ENCODE measurements at regions not wholly inside any gene's neighbourhood (a gene's known extent, or its start where the extent isn't known, plus 50 kb on each side); places are given as distances from the start of the nearest gene placed in this dataset.
"Not testable (repeated sequence)": the region's sequence is repeated elsewhere in the genome, so short reads cannot be mapped to it uniquely, and the experiment has no call there.

DNA sequence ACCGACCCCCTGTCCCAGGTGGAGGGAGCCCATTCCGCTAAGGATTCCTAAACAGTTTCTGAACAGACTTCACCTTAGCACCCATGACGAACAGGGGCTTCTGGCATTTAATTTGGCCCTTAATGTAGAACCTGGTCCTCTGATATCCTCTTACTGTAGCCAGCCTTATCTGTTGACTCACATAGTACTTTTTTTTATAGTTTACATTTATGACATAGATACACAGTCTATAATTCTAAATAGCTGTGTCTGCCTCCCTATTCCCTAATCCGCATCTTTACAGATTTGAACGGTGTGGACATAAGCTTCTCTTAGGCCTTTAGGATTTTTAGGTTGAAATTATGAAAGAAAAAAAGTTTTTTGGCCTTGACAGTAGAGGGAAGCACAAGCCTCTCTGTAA is 104.9 kb downstream of the TBC1D26 start:
- H3K79me2 ChIP-seq (ENCODE audit: control insufficient read depth, insufficient read depth, low read length); H3K36me3 ChIP-seq (replicated peaks in 1 of 2; ENCODE audit: control extremely low read depth in 1 of 2, control insufficient read depth in 1 of 2, extremely low read depth in 1 of 2, insufficient read depth in 2 of 2, low read length in 1 of 2); H3K27me3 Mint-ChIP-seq; H3K9me3 ChIP-seq (ENCODE audit: control extremely low read depth in 1 of 3, control insufficient read depth in 2 of 3, insufficient read depth in 1 of 3, low read length in 2 of 3); H4K20me1 ChIP-seq (ENCODE audit: control insufficient read depth, insufficient read depth, low read length, poor library complexity, severe bottlenecking); H2AFZ ChIP-seq (ENCODE audit: insufficient read depth, low read depth, low read length, poor library complexity, severe bottlenecking); H3K4me1 Mint-ChIP-seq; H3K9me3 Mint-ChIP-seq (ENCODE audit: insufficient read depth); H3K4me2 ChIP-seq (replicated peaks; ENCODE audit: low read depth, low read length, poor library complexity, severe bottlenecking); H3K4me1 ChIP-seq (ENCODE audit: control insufficient read depth in 2 of 2, insufficient read depth in 2 of 2, low read length in 2 of 2); H3K27ac ChIP-seq (ENCODE audit: low read length in 2 of 2); H3K27ac Mint-ChIP-seq; H3K9ac ChIP-seq (ENCODE audit: low read length); H3K4me3 Mint-ChIP-seq; H3K4me3 ChIP-seq (ENCODE audit: control extremely low read depth in 1 of 5, extremely low read depth in 1 of 5, insufficient read depth in 1 of 5, low read depth in 2 of 5, low read length in 4 of 5); H3K27me3 ChIP-seq (replicated peaks in 1 of 4; ENCODE audit: control extremely low read depth in 1 of 4, control insufficient read depth in 3 of 4, insufficient read depth in 4 of 4, low read length in 3 of 4); intact Hi-C loops (cut with micrococcal nuclease); DNase-seq; ATAC-seq (ENCODE audit: low read depth); CTCF ChIA-PET; POLR2A ChIA-PET: not testable (repeated sequence)
- WGBS (ENCODE audit: insufficient coverage) = 100% methylated on average over 2 of the region's 5 CpGs

DNA sequence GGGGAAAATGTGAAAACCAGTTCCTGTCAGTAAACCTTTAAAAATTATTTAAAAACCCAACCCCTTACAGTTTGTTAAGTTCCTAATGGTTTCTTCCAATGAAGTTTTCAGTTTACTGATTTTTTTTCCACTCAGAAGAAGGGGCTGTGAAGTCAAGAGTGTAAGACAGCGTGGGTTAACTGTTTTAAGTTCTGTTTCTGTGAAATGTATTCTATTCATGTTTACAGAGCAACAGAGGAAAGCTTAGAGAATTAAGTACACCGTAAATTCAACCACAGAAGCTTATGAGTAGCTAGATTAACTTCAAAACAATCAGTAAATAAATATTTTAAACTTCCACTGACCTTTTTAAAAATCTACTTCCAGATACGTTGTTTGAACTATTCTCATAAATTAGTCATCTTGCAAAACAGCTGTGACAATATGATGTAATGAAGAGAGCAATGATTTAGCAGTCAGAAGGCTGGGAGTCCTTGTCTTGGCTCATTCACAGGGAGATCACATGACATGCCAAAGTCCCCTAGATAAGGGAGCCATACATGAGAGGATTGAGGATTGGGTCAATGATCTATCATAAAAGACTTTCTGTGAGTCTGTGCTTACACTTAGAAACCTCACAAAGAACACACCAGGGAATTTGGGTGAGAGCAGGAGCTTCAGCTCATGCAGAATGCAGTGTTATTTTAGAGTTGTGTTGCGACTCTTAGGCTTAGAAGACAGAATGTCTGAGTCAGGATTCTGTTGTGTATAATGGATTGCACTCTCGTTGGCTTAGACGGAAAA is 97.3 kb upstream of the ADORA2B start:
- H3K9me3 Mint-ChIP-seq (ENCODE audit: insufficient read depth); H3K27me3 Mint-ChIP-seq; H3K4me3 Mint-ChIP-seq; H3K27ac ChIP-seq (ENCODE audit: low read length in 2 of 2); H3K4me1 Mint-ChIP-seq; H3K27me3 ChIP-seq (replicated peaks in 1 of 4; ENCODE audit: control extremely low read depth in 1 of 4, control insufficient read depth in 3 of 4, insufficient read depth in 4 of 4, low read length in 3 of 4); H3K79me2 ChIP-seq (ENCODE audit: control insufficient read depth, insufficient read depth, low read length); ATAC-seq (ENCODE audit: low read depth); H3K27ac Mint-ChIP-seq; H4K20me1 ChIP-seq (ENCODE audit: control insufficient read depth, insufficient read depth, low read length, poor library complexity, severe bottlenecking); H3K4me2 ChIP-seq (replicated peaks; ENCODE audit: low read depth, low read length, poor library complexity, severe bottlenecking); H3K36me3 ChIP-seq (replicated peaks in 1 of 2; ENCODE audit: control extremely low read depth in 1 of 2, control insufficient read depth in 1 of 2, extremely low read depth in 1 of 2, insufficient read depth in 2 of 2, low read length in 1 of 2); H3K4me3 ChIP-seq (ENCODE audit: control extremely low read depth in 1 of 5, extremely low read depth in 1 of 5, insufficient read depth in 1 of 5, low read depth in 2 of 5, low read length in 4 of 5); DNase-seq; H3K4me1 ChIP-seq (ENCODE audit: control insufficient read depth in 2 of 2, insufficient read depth in 2 of 2, low read length in 2 of 2); H2AFZ ChIP-seq (ENCODE audit: insufficient read depth, low read depth, low read length, poor library complexity, severe bottlenecking); CTCF ChIA-PET; H3K9me3 ChIP-seq (ENCODE audit: control extremely low read depth in 1 of 3, control insufficient read depth in 2 of 3, insufficient read depth in 1 of 3, low read length in 2 of 3); intact Hi-C loops (cut with micrococcal nuclease); POLR2A ChIA-PET; H3K9ac ChIP-seq (ENCODE audit: low read length): not testable (repeated sequence)
- no CpG with 5 or more reads among the region's 6 CpGs for WGBS (ENCODE audit: insufficient coverage)

GRCh38 chr17:15849054-15849453 is 95.9 kb upstream of the ADORA2B start:
- H2AFZ ChIP-seq (ENCODE audit: insufficient read depth, low read depth, low read length, poor library complexity, severe bottlenecking); H3K4me3 ChIP-seq (ENCODE audit: control extremely low read depth in 1 of 5, extremely low read depth in 1 of 5, insufficient read depth in 1 of 5, low read depth in 2 of 5, low read length in 4 of 5); H3K79me2 ChIP-seq (ENCODE audit: control insufficient read depth, insufficient read depth, low read length); H4K20me1 ChIP-seq (ENCODE audit: control insufficient read depth, insufficient read depth, low read length, poor library complexity, severe bottlenecking); H3K4me3 Mint-ChIP-seq; H3K4me2 ChIP-seq (replicated peaks; ENCODE audit: low read depth, low read length, poor library complexity, severe bottlenecking); H3K27ac Mint-ChIP-seq; H3K9me3 Mint-ChIP-seq (ENCODE audit: insufficient read depth); ATAC-seq (ENCODE audit: low read depth); H3K4me1 Mint-ChIP-seq; CTCF ChIA-PET; H3K9me3 ChIP-seq (ENCODE audit: control extremely low read depth in 1 of 3, control insufficient read depth in 2 of 3, insufficient read depth in 1 of 3, low read length in 2 of 3); intact Hi-C loops (cut with micrococcal nuclease); H3K27ac ChIP-seq (ENCODE audit: low read length in 2 of 2); H3K9ac ChIP-seq (ENCODE audit: low read length); DNase-seq; POLR2A ChIA-PET; H3K27me3 Mint-ChIP-seq; H3K36me3 ChIP-seq (replicated peaks in 1 of 2; ENCODE audit: control extremely low read depth in 1 of 2, control insufficient read depth in 1 of 2, extremely low read depth in 1 of 2, insufficient read depth in 2 of 2, low read length in 1 of 2); H3K27me3 ChIP-seq (replicated peaks in 1 of 4; ENCODE audit: control extremely low read depth in 1 of 4, control insufficient read depth in 3 of 4, insufficient read depth in 4 of 4, low read length in 3 of 4); H3K4me1 ChIP-seq (ENCODE audit: control insufficient read depth in 2 of 2, insufficient read depth in 2 of 2, low read length in 2 of 2): not testable (repeated sequence)
- WGBS (ENCODE audit: insufficient coverage) = no CpG with 5 or more reads among the region's 6 CpGs

GRCh38 chr17:15850071-15850470 is 94.9 kb upstream of the ADORA2B start:
- H3K27me3 Mint-ChIP-seq; H3K4me1 Mint-ChIP-seq; H3K27ac Mint-ChIP-seq; H3K4me2 ChIP-seq (replicated peaks; ENCODE audit: low read depth, low read length, poor library complexity, severe bottlenecking); POLR2A ChIA-PET; ATAC-seq (ENCODE audit: low read depth); H3K4me1 ChIP-seq (ENCODE audit: control insufficient read depth in 2 of 2, insufficient read depth in 2 of 2, low read length in 2 of 2); H3K9me3 Mint-ChIP-seq (ENCODE audit: insufficient read depth); DNase-seq; H3K4me3 ChIP-seq (ENCODE audit: control extremely low read depth in 1 of 5, extremely low read depth in 1 of 5, insufficient read depth in 1 of 5, low read depth in 2 of 5, low read length in 4 of 5); intact Hi-C loops (cut with micrococcal nuclease); H2AFZ ChIP-seq (ENCODE audit: insufficient read depth, low read depth, low read length, poor library complexity, severe bottlenecking); H3K9me3 ChIP-seq (ENCODE audit: control extremely low read depth in 1 of 3, control insufficient read depth in 2 of 3, insufficient read depth in 1 of 3, low read length in 2 of 3); H3K27ac ChIP-seq (ENCODE audit: low read length in 2 of 2); H3K4me3 Mint-ChIP-seq; H4K20me1 ChIP-seq (ENCODE audit: control insufficient read depth, insufficient read depth, low read length, poor library complexity, severe bottlenecking); H3K36me3 ChIP-seq (replicated peaks in 1 of 2; ENCODE audit: control extremely low read depth in 1 of 2, control insufficient read depth in 1 of 2, extremely low read depth in 1 of 2, insufficient read depth in 2 of 2, low read length in 1 of 2); H3K27me3 ChIP-seq (replicated peaks in 1 of 4; ENCODE audit: control extremely low read depth in 1 of 4, control insufficient read depth in 3 of 4, insufficient read depth in 4 of 4, low read length in 3 of 4); CTCF ChIA-PET; H3K9ac ChIP-seq (ENCODE audit: low read length); H3K79me2 ChIP-seq (ENCODE audit: control insufficient read depth, insufficient read depth, low read length): not testable (repeated sequence)
- WGBS (ENCODE audit: insufficient coverage) = no CpG with 5 or more reads among the region's 2 CpGs
